Coronary artery (tissue), 2 donors: ENCODE measurements at regions not wholly inside any gene's neighbourhood (a gene's known extent, or its start where the extent isn't known, plus 50 kb on each side); places are given as distances from the start of the nearest gene placed in this dataset.

ENCODE experiments used
- DNase-seq: peaks from one replicate; pipeline ENCODE4 v3.0.0-alpha.2; 2017; ENCODE audit warnings: low spot score
- H3K27ac ChIP-seq, 2 donors: fragments of 200-600 bp; sonication (generic); one replicate each; pipeline ENCODE4 v1.5.1; 2016 to 2019
- H3K4me3 ChIP-seq: fragments of 200-600 bp; sonication (generic); 2 replicates; pipeline ENCODE4 v1.5.1; 2016; ENCODE audit warnings: mild to moderate bottlenecking, moderate library complexity
- CTCF ChIP-seq: fragments of 200-600 bp; sonication (generic); IDR thresholded peaks from one replicate; pipeline ENCODE4 v1.5.1; 2019; ENCODE audit warnings: antibody characterized with exemption

GRCh38 chr2:155675920-155676319 lies 656.6 kb downstream of the NR4A2 start:
- DNase-seq: no peak
- TF ChIP-seq CTCF: no peak
- H3K4me3 ChIP-seq: no peak overlapping the region
- no peak overlapping the region for H3K27ac ChIP-seq

GRCh38 chr2:155665704-155666103 lies 666.8 kb downstream of the NR4A2 start:
- Histone ChIP-seq H3K4me3 (no peak overlapping the region), H3K27ac (no peak overlapping the region)
- TF ChIP-seq CTCF: no peak
- DNase-seq: no peak

- no peak overlapping the region for H3K27ac ChIP-seq
- no peak for DNase-seq
- TF ChIP-seq CTCF: no peak
- no peak overlapping the region for H3K4me3 ChIP-seq
Measured at GRCh38 chr2:155663265-155663664, 669.3 kb downstream of the NR4A2 start.

- Histone ChIP-seq H3K27ac (no peak overlapping the region), H3K4me3 (no peak overlapping the region)
- TF ChIP-seq CTCF: no peak
- DNase-seq: no peak
Measured at GRCh38 chr2:155662224-155662623, 670.3 kb downstream of the NR4A2 start.

GRCh38 chr2:155653176-155653575 lies 679.3 kb downstream of the NR4A2 start:
- Histone ChIP-seq H3K27ac (no peak overlapping the region), H3K4me3 (no peak overlapping the region)
- no peak for DNase-seq
- no peak for TF ChIP-seq CTCF

- DNase-seq: no peak
- H3K27ac ChIP-seq: no peak overlapping the region
- TF ChIP-seq CTCF: no peak
- no peak overlapping the region for H3K4me3 ChIP-seq
Measured at GRCh38 chr2:155651851-155652250, 680.7 kb downstream of the NR4A2 start.

GRCh38 chr2:155645791-155646190 lies 686.7 kb downstream of the NR4A2 start:
- no peak for TF ChIP-seq CTCF
- Histone ChIP-seq H3K4me3 (no peak overlapping the region), H3K27ac (no peak overlapping the region)
- no peak for DNase-seq
